ENCODE measurements at regions not wholly inside any gene's neighbourhood (a gene's known extent, or its start where the extent isn't known, plus 50 kb on each side); places are given as distances from the start of the nearest gene placed in this dataset.
A peak's percentile ranks its signal among the peaks of the same experiment; 100 is the strongest.
"Not testable (repeated sequence)": the region's sequence is repeated elsewhere in the genome, so short reads cannot be mapped to it uniquely, and the experiment has no call there.

DNA sequence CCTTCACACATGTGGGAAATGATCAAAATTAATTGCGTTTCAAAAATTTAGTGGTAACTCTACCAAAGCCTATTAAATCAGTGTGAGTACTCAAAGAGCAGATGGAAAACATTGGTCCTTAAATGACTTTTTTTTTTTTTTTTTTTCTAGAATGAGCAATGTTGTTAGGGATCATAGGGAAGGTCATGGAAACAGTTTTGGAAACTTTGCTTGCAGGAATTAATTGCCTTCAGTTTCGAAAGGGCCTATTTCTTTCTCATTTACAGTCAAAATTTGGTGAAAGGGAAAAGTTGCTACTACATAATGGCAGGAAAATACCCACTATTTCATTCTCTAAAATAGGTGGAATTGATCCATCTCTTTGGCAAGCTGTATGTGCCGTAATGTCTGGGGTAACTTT, 160.9 kb downstream of the RTL9 start:
- no peak for DNase-seq

DNA sequence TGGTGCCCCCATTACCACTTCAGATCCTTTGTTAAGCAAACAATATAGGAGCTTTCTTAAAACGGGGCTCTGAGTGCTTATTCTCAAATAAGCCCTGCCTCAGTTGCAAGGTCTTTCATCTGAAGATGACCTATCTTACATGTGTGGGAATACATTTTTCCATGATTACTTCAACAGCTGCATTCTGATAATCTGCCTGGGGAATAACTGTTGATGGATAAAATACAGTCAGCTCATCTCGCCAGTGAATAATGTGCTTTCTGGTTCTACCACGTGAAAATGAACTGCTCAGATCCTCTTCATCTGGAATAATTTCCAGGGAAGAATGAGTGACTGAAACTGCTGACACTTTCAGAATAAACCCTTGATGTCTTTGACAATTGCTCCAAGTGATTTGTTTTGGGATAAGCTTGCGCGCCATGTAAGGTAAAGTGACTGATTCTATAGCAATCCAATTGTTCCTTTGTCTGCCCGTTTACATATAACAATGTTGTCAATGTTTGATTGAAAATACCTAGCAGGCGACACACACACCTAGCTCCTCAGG, 161.3 kb downstream of the RTL9 start:
- DNase-seq: no peak

DNA sequence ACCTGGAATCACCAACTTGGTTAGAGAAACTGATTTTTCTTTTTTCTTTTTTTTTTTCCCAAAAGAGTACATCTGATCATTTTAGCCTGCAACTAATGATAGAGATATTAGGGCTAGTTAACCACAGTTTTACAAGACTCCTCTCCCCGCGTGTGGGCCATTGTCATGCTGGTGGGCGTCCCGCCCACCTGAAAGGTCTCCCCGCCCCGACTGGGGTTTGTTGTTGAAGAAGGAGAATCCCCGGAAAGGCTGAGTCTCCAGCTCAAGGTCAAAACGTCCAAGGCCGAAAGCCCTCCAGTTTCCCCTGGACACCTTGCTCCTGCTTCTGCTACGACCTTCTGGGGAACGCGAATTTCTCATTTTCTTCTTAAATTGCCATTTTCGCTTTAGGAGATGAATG, 162.0 kb downstream of the RTL9 start:
- not testable (repeated sequence) for DNase-seq

DNA sequence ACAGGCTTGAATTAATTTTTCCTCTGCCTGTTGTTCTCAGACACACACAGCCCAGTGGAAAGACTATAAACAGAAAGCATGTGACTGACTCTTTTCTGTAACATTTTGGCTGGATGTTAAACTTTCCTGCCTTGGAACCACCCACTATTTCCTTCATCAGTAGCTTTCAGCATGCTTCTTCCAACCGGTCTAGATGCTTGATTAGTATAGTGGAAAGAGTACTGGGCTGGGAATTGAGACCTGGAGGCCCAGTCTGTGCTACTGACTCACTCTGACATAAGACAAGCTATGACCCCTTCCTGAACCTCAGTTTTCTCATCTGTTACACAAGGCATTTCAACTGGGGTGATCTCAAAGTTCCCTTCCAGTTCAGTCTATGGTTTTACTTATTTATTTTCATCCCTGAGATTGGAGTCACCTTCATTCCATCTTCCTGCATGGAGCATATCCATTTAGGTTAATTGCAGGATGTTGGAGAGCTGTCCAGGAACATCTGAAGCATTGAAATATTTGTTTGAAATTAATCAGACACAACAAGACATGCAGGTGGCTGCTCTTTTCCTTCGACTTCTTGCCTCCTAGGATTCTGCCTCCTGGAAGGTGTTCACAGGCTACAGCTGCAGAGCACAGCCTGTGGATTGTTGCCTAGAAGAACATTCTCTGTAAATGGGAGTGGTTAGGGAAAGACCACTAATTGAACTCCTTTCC, 173.4 kb downstream of the RTL9 start:
- no peak for DNase-seq

DNA sequence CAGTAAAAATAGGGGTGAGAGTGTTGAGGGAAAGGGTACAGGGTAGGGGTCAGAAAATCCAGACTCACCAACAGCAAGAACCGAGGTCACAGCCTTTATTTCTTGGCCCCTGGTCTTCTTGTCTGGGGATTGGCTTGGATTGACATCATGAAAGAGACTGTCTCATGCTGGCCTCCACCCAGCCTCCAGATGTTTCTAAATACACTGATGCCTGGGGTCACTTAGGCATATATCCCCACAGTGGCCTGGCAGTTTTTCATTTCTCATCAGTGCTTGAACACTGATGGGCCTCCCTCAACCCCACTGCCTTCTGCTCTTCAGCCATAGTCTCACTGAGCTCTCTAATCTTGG, 173.9 kb downstream of the RTL9 start:
- DNase-seq: no peak

DNA sequence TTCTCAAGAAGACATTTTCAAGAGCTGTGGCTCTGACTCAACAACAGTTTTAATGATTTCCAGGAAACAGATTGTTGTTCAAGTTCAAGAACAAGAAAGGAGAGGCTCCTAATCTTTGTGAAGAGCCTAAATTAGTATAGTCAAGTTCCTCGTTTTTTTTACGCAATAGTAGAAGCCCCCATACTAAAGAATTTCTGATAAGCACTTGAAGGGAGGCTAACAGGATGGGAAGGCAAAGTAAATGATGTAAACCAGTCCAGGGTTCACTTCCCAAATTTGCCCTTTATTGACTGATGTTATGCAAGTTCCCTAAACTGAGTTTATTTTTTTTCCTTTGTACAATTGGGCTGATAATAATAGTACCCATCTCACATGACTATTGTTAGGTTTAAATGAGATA, 178.2 kb downstream of the RTL9 start:
- no peak for DNase-seq

DNA sequence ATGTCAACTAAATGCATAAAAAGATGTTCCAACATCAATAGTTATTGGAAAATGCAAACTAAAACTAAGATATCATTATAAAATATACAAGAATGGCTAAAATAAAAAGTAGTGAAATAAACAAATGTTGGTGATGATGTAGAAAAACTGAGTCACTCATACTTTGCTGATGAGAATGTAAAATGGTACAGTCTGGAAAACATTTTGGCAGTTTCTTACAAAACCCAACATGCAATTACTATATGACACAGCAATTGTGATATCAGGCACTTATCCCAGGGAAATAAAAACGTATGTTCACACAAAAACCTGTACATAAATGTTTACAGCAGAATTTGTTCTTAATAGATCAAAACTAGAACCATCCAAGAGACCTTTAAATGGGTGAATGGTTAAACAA, 182.6 kb downstream of the RTL9 start:
- no peak for DNase-seq

DNA sequence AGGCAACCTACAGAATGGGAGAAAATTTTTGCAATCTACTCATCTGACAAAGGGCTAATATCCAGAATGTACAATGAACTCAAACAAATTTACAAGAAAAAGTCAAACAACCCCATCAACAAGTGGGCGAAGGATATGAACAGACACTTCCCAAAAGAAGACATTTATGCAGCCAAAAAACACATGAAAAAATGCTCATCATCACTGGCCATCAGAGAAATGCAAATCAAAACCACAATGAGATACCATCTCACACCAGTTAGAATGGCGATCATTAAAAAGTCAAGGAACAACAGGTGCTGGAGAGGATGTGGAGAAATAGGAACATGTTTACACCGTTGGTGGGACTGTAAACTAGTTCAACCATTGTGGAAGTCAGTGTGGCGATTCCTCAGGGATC, 192.2 kb downstream of the RTL9 start:
- not testable (repeated sequence) for DNase-seq

DNA sequence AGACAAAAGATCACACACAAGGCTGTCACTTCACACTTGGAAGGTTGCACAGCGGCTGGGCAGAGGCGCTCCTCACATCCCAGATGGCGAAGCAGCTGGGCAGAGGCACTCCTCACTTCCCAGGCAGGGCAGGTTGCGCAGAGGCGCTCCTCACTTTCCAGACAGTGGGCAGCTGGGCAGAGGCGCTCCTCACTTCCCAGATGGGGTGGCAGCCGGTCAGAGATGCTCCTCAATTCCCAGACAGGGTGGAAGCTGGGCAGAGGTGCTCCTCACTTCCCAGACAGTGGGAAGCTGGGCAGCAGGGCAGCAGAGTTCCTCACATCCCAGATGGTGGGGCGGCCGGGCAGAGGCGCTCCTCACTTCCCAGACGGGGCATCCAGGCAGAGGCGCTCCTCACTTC, 199.2 kb downstream of the RTL9 start:
- no peak for DNase-seq

DNA sequence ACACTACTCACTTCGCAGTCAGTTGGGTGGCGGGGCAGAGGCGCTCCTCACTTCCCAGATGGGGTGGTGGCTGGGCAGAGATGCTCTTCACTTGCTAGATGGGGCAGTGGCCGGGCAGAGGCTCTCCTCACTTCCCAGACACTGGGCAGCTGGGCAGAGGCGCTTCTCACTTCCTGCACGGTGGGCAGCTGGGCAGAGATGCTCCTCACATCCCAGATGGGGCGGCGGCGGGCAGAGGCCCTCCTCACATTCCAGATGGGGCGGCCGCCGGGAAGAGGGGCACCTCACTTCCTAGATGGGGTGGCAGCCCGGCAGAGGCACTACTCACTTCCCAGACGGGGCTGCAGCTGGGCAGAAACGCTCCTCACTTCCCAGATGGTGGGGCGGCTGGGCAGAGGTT, 199.8 kb downstream of the RTL9 start:
- no peak for DNase-seq

DNA sequence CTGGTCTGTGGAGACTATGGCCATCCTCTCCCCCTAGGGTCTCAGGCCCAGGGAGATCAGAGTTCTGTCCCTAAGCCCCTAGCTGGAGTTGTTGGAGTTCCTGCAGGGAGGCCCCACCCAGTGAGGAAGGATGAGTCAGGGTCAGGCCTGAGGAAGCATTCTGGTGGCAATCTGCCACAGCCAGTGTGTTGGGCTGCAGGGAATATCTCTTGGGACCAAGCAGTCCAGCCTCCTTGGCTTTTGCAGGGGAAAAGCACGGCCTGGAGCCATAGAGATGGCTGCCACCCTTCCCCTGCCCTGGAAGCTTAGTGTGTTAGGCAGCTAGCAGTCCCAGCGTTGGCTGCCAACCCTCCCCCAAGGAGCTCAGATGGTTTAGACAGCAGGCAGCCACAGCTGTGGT, 202.4 kb downstream of the RTL9 start:
- DNase-seq: no peak

DNA sequence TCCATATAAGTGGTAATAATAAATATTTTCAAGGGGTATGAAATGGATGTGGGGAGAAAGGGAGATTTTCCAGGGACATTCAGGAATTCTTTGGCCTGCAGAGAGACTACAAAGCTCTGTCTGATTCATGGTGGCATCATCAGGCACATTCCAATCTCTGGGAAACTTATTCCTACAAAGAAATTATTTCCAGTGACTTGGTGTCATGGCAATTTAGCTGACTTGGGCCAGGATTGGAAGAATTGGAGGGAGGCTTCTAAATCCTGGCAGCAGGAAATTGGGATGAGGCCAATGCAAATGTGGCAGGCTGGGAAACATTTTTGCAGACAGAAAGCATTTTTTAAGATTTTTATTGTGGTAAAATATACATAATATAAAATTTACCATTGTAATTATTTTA, 204.6 kb downstream of the RTL9 start:
- no peak for DNase-seq

DNA sequence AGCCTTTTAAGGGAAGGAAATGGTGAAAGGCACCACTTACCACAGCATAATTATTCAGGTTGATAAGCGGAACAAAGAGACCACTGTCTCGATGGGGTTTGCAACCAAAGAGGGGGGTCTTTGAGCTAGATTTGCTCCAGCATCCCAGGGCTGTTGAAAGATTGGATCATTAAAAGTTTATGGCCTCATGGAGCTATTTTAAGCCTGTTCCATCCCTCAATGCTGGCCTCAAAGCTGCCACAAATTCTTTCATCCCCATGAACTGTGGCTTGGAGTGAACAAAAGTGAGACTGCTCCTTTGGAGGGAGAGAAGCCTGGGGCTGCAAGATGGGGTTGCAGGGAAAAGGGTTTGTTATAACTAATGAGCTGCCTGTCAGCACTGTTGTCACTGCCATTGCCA, 209.8 kb downstream of the RTL9 start:
- peak; percentile 23 for DNase-seq

DNA sequence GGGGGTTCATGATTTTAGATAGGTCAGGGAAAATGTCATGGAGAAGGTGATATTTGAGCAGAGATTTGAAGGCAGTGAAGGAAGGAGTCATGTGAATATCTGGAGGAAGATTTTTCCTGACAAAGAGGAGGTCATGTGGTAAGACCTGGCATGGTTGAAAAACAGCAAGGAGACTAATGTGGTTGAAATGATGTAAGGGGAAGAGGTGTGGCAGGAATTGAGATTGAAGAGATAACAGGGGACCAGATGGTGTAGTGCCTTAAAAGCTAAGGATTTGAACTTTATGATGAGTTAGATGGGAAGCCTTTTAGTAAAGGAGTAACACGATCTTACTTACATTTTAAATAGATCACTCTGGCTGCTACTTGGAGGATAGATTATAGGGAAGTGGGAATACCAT, 210.9 kb downstream of the RTL9 start:
- DNase-seq: no peak

DNA sequence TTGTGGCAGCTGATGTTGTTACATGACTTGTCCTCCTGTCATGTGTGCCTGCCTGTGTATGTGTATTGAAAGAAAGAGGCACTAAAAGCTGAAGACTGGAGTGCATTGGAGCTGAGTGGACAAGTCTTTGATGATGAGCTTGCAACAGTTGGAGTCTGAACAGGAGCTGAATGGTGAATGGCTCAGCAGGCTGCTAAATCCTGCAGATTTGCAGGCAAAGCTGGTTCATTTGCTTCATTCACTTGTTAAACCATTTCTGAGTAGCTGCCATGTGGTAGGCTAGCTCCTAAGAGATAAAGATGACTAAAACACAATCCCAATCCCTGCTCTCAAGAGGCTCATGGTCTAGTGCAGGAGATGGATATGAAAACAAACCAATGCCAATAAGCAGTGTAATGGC, 217.3 kb downstream of the CHRDL1 start:
- DNase-seq: no peak

DNA sequence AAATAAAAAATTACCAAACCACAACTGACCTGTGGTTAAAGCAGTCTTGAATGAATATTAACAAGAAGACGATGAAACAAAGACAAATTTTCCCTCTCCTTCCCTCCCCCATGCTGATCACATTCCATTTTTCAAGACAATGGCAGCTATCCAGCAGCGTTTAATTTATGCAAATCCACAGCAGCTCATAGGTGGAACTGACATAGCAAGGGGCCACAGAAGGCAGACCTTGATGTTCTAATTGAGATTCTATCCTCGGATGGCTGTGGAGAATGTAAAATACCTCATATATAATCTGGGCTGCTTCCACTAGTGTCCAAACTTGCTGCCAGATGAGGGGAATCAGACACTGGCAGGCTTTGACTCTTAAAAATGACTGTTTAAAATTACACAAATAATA, 211.5 kb downstream of the CHRDL1 start:
- no peak for DNase-seq

DNA sequence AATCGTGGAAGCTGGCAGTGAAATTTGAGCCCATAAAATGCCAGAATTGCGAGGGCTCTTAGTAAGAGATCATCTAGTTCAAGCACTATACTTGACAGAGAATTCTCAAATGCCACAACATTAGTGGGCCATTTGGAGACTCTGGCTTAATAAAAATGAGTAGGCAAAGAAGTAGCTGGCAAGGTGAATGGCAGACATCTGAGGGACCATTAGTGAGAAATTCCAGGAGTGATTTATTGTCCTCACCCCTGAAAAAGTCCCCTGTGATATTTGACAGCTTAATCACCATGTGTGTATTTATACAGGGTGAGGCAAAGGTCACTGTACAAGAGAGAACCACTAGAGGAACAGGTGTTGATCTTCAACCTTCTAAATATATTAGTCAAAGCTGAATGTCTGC, 207.5 kb downstream of the CHRDL1 start:
- DNase-seq: no peak

DNA sequence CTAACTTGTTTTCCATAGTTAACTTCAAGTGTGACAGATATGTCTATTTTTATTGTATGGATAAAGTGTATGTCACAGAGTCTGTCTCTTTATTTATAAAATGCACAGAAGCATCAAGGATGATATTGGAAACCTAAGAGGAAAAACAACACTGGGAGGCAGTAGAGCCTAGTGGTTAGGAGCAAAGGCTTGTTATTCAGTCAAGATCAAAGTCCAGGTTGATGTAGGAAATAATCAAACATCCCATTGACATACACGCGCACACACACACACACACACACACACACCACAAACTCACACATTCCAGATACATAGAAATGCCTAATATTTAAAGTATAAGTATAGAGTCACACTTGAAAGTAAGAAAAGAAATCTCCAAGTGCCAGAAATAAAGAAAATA, 206.8 kb downstream of the CHRDL1 start:
- DNase-seq: no peak

DNA sequence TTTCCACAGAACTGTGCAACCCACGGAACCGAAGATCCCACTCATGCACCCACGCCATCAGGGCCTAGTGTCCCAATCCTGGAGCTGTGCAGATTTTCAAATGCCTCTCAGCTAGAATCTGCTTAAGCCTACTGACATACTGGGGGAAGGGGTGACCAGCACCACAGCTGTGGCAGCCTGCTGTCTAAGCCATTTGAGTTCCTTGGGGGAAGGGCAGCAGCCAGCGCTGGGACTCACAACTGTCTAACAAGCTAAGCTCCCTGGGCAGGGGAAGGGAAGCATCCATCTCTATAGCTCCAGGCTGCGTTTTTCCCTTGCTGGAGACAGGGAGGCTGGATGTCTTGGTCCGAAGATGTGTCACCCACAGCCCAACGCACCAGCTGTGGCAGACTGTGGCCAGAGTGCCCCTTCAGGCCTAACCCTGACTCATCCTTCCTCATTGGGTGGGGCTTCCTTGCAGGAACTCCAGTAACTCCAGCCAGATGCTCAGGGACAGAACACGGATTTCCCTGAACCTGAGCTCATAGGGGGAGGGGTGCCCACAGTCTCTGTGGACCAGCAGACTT, 194.8 kb downstream of the CHRDL1 start:
- no peak for DNase-seq

DNA sequence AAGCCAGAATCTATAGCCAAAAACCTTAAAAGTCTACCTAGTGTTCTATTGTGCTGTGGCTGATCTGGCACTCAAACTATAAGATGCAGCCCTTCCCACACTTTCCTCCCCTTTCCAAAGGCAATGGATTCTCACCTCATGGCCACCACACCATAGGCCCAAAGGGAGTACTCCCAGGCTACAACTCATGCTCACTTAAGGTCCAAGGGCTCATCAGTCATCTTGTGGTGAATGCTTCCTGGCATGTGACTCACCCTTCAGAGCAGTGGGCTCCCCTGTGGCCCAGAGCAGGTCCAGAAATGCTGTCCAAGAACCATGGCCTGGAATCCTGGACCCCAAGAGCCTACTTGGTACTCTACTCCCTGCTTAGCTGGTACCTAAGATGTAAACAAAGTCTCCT, 181.0 kb downstream of the CHRDL1 start:
- no peak for DNase-seq

All from retina (tissue), 1 donor.